ENCODE measurements at regions not wholly inside any gene's neighbourhood (a gene's known extent, or its start where the extent isn't known, plus 50 kb on each side); places are given as distances from the start of the nearest gene placed in this dataset.
"Not testable (repeated sequence)": the region's sequence is repeated elsewhere in the genome, so short reads cannot be mapped to it uniquely, and the experiment has no call there.

DNA sequence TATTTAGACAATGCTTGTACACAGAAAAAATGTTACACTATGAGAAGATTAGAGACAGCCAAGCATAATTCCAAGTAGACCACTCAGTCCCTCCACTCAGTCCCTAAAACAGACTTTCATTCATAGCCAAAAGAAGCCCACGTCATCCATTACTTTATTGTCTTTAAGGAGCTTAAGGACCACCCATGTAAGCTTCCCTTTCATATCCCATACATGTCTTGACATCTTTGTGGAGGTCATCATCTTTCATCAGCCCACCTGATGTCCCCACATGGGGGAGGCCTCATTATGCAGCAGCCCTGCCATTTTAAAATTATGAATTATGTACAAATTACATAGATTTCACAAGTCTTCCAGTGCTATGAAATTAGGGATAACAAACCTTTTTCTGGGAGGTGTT is 92.6 kb upstream of the PALMD start:
- Histone ChIP-seq H3K9me3 (ENCODE audit: control insufficient read depth in 4 of 4, low read length in 3 of 4) (no peaks in the 10 kb centered on the region), H3K27me3 (ENCODE audit: control insufficient read depth in 4 of 4, insufficient read depth in 4 of 4, low read length in 3 of 4) (no peaks in the 10 kb centered on the region), H3K36me3 (ENCODE audit: control insufficient read depth in 4 of 4, insufficient read depth in 3 of 4, low read depth in 1 of 4, low read length in 3 of 4) (no peaks in the 10 kb centered on the region), H3K9ac (ENCODE audit: low read depth in 1 of 2, low read length in 2 of 2) (no peak overlapping the region), H3K27ac (ENCODE audit: low read depth in 1 of 2, low read length in 2 of 2) (no peak overlapping the region), H3K4me1 (ENCODE audit: control insufficient read depth in 4 of 4, insufficient read depth in 4 of 4, low read length in 3 of 4) (peaks cover 0 to 13% (median 3%) of the 10 kb centered on the region in 4 donors), H3K4me3 (ENCODE audit: low read depth in 1 of 3, low read length in 3 of 3) (no peak overlapping the region)
- WGBS, result 96% methylated on average over 1 of the region's 1 CpG
- no peak for DNase-seq (ENCODE audit: low spot score)
- TF ChIP-seq FOXA1 (IDR thresholded peaks at IDR 0.05) (no peak), NR2F2 (IDR thresholded peaks at IDR 0.05) (no peak), YY1 (IDR thresholded peaks at IDR 0.05) (no peak), SP1 (IDR thresholded peaks at IDR 0.05) (no peak), RAD21 (IDR thresholded peaks at IDR 0.05) (no peak), MAX (IDR thresholded peaks at IDR 0.05) (no peak), REST (IDR thresholded peaks at IDR 0.05) (no peak), GABPA (IDR thresholded peaks at IDR 0.05 in 1 of 2, conservative IDR thresholded peaks at IDR 0.05 in 1 of 2) (no peak), HNF4A (conservative IDR thresholded peaks at IDR 0.05) (no peak), JUND (IDR thresholded peaks at IDR 0.05) (no peak), EGR1 (IDR thresholded peaks at IDR 0.05; ENCODE audit: low read depth in 2 of 2) (no peak), RXRA (IDR thresholded peaks at IDR 0.05) (no peak), TAF1 (conservative IDR thresholded peaks at IDR 0.05) (no peak), HNF4G (IDR thresholded peaks at IDR 0.05) (no peak), ZBTB33 (IDR thresholded peaks at IDR 0.05) (no peak)
- TF ChIP-seq, protein P1, sequence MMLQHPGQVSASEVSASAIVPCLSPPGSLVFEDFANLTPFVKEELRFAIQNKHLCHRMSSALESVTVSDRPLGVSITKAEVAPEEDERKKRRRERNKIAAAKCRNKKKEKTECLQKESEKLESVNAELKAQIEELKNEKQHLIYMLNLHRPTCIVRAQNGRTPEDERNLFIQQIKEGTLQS (IDR thresholded peaks at IDR 0.05), result no peak
- TF ChIP-seq, protein P2, sequence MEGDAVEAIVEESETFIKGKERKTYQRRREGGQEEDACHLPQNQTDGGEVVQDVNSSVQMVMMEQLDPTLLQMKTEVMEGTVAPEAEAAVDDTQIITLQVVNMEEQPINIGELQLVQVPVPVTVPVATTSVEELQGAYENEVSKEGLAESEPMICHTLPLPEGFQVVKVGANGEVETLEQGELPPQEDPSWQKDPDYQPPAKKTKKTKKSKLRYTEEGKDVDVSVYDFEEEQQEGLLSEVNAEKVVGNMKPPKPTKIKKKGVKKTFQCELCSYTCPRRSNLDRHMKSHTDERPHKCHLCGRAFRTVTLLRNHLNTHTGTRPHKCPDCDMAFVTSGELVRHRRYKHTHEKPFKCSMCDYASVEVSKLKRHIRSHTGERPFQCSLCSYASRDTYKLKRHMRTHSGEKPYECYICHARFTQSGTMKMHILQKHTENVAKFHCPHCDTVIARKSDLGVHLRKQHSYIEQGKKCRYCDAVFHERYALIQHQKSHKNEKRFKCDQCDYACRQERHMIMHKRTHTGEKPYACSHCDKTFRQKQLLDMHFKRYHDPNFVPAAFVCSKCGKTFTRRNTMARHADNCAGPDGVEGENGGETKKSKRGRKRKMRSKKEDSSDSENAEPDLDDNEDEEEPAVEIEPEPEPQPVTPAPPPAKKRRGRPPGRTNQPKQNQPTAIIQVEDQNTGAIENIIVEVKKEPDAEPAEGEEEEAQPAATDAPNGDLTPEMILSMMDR (IDR thresholded peaks at IDR 0.05; ENCODE audit: low read depth, low read length, missing input control), result no peak

DNA sequence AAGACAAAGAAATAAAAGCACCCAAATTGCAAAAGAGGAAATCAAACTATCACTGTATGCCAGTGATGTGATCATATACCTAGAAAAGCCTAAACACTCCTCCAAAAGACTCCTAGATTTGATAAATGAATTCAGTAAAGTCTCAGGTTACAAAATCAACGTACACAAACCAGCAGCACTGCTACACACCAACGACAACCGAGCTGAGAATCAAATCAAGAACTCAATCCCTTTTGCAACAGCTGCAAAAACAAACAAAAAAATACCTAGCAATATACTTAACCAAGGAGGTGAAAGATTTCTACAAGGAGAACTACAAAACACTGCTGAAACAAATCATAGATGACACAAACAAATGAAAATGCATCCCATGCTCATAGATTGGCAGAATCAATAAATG is 92.1 kb upstream of the PALMD start:
- not testable (repeated sequence) for H3K9me3 ChIP-seq (ENCODE audit: control insufficient read depth in 4 of 4, low read length in 3 of 4); DNase-seq (ENCODE audit: low spot score); H3K27me3 ChIP-seq (ENCODE audit: control insufficient read depth in 4 of 4, insufficient read depth in 4 of 4, low read length in 3 of 4); H3K36me3 ChIP-seq (ENCODE audit: control insufficient read depth in 4 of 4, insufficient read depth in 3 of 4, low read depth in 1 of 4, low read length in 3 of 4); H3K27ac ChIP-seq (ENCODE audit: low read depth in 1 of 2, low read length in 2 of 2); H3K4me3 ChIP-seq (ENCODE audit: low read depth in 1 of 3, low read length in 3 of 3); H3K9ac ChIP-seq (ENCODE audit: low read depth in 1 of 2, low read length in 2 of 2)
- 38% methylated on average over 3 of the region's 3 CpGs for WGBS
- peaks cover 0 to 13% (median 3%) of the 10 kb centered on the region in 4 donors for H3K4me1 ChIP-seq (ENCODE audit: control insufficient read depth in 4 of 4, insufficient read depth in 4 of 4, low read length in 3 of 4)
